ENCODE measurements at regions not wholly inside any gene's neighbourhood (a gene's known extent, or its start where the extent isn't known, plus 50 kb on each side); places are given as distances from the start of the nearest gene placed in this dataset.
A peak's percentile ranks its signal among the peaks of the same experiment; 100 is the strongest.

GRCh38 chr7:106957766-106958165, 86.7 kb upstream of the PRKAR2B start:
- no peak overlapping the region for H3K27ac ChIP-seq
- H3K9me3 ChIP-seq: no peaks in the 10 kb centered on the region
- peak in 1 of 2 donors; percentile 39 for DNase-seq
- H3K27me3 ChIP-seq: no peaks in the 10 kb centered on the region
- H3K4me3 ChIP-seq: no peak overlapping the region
- TF ChIP-seq CTCF (IDR thresholded peaks at IDR 0.05): no peak
- no peaks in the 10 kb centered on the region for H3K4me1 ChIP-seq
- H3K36me3 ChIP-seq: no peaks in the 10 kb centered on the region
- intact Hi-C loops (cut with DNase I; ENCODE audit: low total_unique reads): no loop called here

- Histone ChIP-seq H3K4me3 (no peak overlapping the region), H3K36me3 (no peaks in the 10 kb centered on the region), H3K27me3 (peaks cover 0 to 2% of the 10 kb centered on the region in 2 donors), H3K27ac (no peak overlapping the region), H3K4me1 (no peaks in the 10 kb centered on the region), H3K9me3 (no peaks in the 10 kb centered on the region)
- DNase-seq: no peak
- no peak for TF ChIP-seq CTCF (IDR thresholded peaks at IDR 0.05)
- intact Hi-C loops (cut with DNase I; ENCODE audit: low total_unique reads): no loop called here
Measured at GRCh38 chr7:106959753-106960152, 84.8 kb upstream of the PRKAR2B start.

DNA sequence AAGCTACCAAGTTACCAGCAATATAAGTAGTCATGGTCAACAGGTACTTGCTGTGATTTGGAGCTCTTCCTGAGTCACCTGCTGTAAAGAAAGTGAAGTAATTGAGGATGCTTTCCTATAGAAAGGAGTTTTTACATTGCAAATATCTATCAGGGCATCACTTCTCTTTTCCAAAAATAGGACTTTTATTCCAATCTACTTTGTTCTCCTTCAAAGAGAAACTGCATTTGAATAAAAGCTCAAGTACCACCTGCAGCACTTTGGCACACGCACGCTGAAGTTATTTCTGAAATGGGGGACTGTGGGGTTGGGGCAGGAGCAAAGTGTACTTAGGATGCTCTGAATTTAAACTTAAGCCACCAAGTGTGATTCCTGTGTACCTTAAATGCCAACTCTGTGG, 81.8 kb upstream of the PRKAR2B start:
- intact Hi-C loops (cut with DNase I; ENCODE audit: low total_unique reads): no loop called here
- H3K36me3 ChIP-seq: no peaks in the 10 kb centered on the region

GRCh38 chr7:106964466-106964865, 80.0 kb upstream of the PRKAR2B start:
- H3K9me3 ChIP-seq: no peaks in the 10 kb centered on the region
- no peaks in the 10 kb centered on the region for H3K36me3 ChIP-seq
- no peak for TF ChIP-seq CTCF (IDR thresholded peaks at IDR 0.05)
- H3K27me3 ChIP-seq: peaks cover 0 to 2% of the 10 kb centered on the region in 2 donors
- no peak for DNase-seq
- intact Hi-C loops (cut with DNase I; ENCODE audit: low total_unique reads): no loop called here
- no peak overlapping the region for H3K27ac ChIP-seq
- no peak overlapping the region for H3K4me3 ChIP-seq
- no peaks in the 10 kb centered on the region for H3K4me1 ChIP-seq

More for the DNA sequence above, 81.8 kb upstream of the PRKAR2B start:
- no peaks in the 10 kb centered on the region for H3K9me3 ChIP-seq
- H3K27me3 ChIP-seq: peaks cover 0 to 2% of the 10 kb centered on the region in 2 donors
- no peak for DNase-seq
- H3K4me3 ChIP-seq: no peak overlapping the region
- no peak for TF ChIP-seq CTCF (IDR thresholded peaks at IDR 0.05)
- no peak overlapping the region for H3K27ac ChIP-seq
- H3K4me1 ChIP-seq: no peaks in the 10 kb centered on the region

GRCh38 chr7:106965108-106965507, 79.4 kb upstream of the PRKAR2B start:
- H3K4me1 ChIP-seq: no peaks in the 10 kb centered on the region
- H3K27ac ChIP-seq: no peak overlapping the region
- DNase-seq: no peak
- peaks cover 0 to 2% of the 10 kb centered on the region in 2 donors for H3K27me3 ChIP-seq
- no peak overlapping the region for H3K4me3 ChIP-seq
- H3K9me3 ChIP-seq: no peaks in the 10 kb centered on the region
- TF ChIP-seq CTCF (IDR thresholded peaks at IDR 0.05): no peak
- no peaks in the 10 kb centered on the region for H3K36me3 ChIP-seq
- intact Hi-C loops (cut with DNase I; ENCODE audit: low total_unique reads): no loop called here

DNA sequence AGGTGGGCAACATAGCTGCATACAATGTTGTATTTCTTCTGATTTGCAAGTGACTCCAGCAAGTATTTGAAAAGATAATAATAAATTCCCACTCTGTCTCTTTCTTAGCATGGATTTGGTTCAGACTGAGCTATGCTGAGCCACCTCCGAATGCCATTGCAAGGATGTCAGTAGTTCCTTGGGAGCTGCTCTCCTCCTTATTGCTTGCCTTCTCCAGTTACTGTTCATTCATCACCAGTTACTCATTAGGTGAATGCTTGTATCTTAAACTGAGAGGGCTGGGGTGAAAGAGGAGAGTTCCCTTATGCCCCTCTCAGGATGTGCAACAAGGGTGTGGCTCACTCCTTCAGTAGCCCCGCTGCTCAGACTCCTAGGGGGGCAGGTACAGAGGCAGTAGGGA, 78.4 kb upstream of the PRKAR2B start:
- Histone ChIP-seq H3K27me3 (peaks cover 0 to 2% of the 10 kb centered on the region in 2 donors), H3K4me1 (no peaks in the 10 kb centered on the region), H3K36me3 (no peaks in the 10 kb centered on the region), H3K4me3 (no peak overlapping the region), H3K9me3 (no peaks in the 10 kb centered on the region), H3K27ac (no peak overlapping the region)
- DNase-seq: no peak
- TF ChIP-seq CTCF (IDR thresholded peaks at IDR 0.05): no peak
- intact Hi-C loops (cut with DNase I; ENCODE audit: low total_unique reads): no loop called here
